Gastroesophageal sphincter (tissue), 2 donors: ENCODE measurements at regions not wholly inside any gene's neighbourhood (a gene's known extent, or its start where the extent isn't known, plus 50 kb on each side); places are given as distances from the start of the nearest gene placed in this dataset.

ENCODE experiments used
- EP300 ChIP-seq: sonication (generic); formaldehyde crosslinking; IDR thresholded peaks from one replicate; pipeline ENCODE4 v1.6.1; 2017; ENCODE audit warnings: antibody characterized with exemption, mild to moderate bottlenecking
- POLR2A ChIP-seq, 2 donors: fragments of 450-650 bp; IDR thresholded peaks; one replicate each; pipeline ENCODE4 v1.6.1; 2017; ENCODE audit warnings: antibody characterized with exemption in 2 of 2, mild to moderate bottlenecking in 2 of 2, moderate library complexity in 1 of 2
- POLR2AphosphoS5 ChIP-seq: sonication (generic); formaldehyde crosslinking; IDR thresholded peaks from one replicate; pipeline ENCODE4 v1.6.1; 2017; ENCODE audit warnings: antibody characterized with exemption

DNA sequence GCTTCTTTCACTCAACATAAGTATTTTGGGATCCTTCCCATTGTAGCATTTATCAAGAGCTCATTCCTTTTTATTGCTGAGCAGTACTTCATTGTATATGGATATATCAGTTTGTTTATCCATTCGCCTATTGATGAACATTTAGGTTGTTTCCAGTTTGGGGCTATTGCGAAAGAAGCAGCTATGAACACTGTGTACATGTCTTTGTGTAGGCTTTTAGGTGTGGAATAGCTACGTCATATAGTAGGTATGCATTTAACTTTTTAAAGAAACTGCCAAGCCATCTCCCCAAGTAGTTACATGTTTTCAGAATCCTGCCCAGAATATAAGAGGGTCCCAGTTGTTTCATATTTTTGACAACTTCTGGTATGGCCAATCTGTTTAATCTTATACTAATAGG lies 468.1 kb downstream of the IPMK start:
- TF ChIP-seq POLR2AphosphoS5 (no peak), POLR2A (IDR thresholded peaks at IDR 0.05) (no peak), EP300 (no peak)
